Parathyroid adenoma (tissue), 2 donors: ENCODE measurements at regions not wholly inside any gene's neighbourhood (a gene's known extent, or its start where the extent isn't known, plus 50 kb on each side); places are given as distances from the start of the nearest gene placed in this dataset.

Experiments used
- H2AFZ ChIP-seq: fragments of 300-600 bp; sonication (generic); one replicate; pipeline ENCODE4 v1.7.0; 2017; ENCODE audit warnings: antibody characterized with exemption, mild to moderate bottlenecking
- H3K27ac ChIP-seq: fragments of 300-600 bp; sonication (generic); one replicate; pipeline ENCODE4 v1.7.0; 2017
- H3K27me3 ChIP-seq: fragments of 300-600 bp; sonication (generic); one replicate; pipeline ENCODE4 v1.7.0; 2017; ENCODE audit warnings: low read length; ENCODE audit not compliant: control insufficient read depth, insufficient read depth
- H3K36me3 ChIP-seq: fragments of 300-600 bp; sonication (generic); one replicate; pipeline ENCODE4 v1.7.0; 2017; ENCODE audit warnings: low read length; ENCODE audit not compliant: control insufficient read depth, insufficient read depth
- H3K4me1 ChIP-seq: fragments of 300-600 bp; sonication (generic); one replicate; pipeline ENCODE4 v1.7.0; 2017; ENCODE audit warnings: control low read depth
- H3K4me2 ChIP-seq: fragments of 300-600 bp; sonication (generic); one replicate; pipeline ENCODE4 v1.7.0; 2017; ENCODE audit warnings: low read length
- H3K4me3 ChIP-seq: fragments of 300-600 bp; sonication (generic); one replicate; pipeline ENCODE4 v1.7.0; 2017; ENCODE audit warnings: low read depth, low read length
- H3K79me2 ChIP-seq: fragments of 300-600 bp; sonication (generic); one replicate; pipeline ENCODE4 v1.7.0; 2017; ENCODE audit warnings: control low read depth
- H3K9ac ChIP-seq: fragments of 300-600 bp; sonication (generic); one replicate; pipeline ENCODE4 v1.7.0; 2017; ENCODE audit warnings: mild to moderate bottlenecking
- H3K9me3 ChIP-seq: fragments of 300-600 bp; sonication (generic); one replicate; pipeline ENCODE4 v1.7.0; 2017; ENCODE audit warnings: low read length; ENCODE audit not compliant: control insufficient read depth
- TF ChIP-seq, protein P1 (sequence below): fragments of 300-600 bp; sonication (generic); IDR thresholded peaks from one replicate; pipeline ENCODE4 v1.7.0; 2017; ENCODE audit warnings: antibody characterized with exemption, mild to moderate bottlenecking
- donor health status: primary hyperparathyroidism.

DNA sequence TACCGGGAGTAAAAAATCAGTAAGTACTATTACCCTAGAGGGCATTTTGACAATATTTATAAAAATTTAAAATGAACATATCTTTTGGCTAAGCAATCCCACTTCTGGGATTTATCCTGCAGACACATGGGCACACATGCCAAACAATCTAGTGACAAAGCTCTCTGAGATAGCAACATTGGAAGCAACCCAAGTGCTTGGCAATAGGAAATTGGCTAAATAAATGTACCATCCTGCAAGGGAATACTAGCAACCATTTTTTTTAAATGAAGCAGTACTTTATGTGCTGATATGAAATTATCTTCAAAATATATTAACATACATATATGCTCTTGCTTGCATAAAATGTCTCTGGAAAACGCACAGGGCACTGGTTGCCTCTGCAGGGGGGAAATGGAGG is 133.8 kb downstream of the SNX5 start:
- no peak overlapping the region for H2AFZ ChIP-seq
- H3K4me1 ChIP-seq: no peaks in the 10 kb centered on the region
- H3K27ac ChIP-seq: no peak overlapping the region
- no peaks in the 10 kb centered on the region for H3K79me2 ChIP-seq
- H3K4me2 ChIP-seq: no peak overlapping the region
- no peaks in the 10 kb centered on the region for H3K9me3 ChIP-seq
- no peaks in the 10 kb centered on the region for H3K36me3 ChIP-seq
- TF ChIP-seq, protein P1, sequence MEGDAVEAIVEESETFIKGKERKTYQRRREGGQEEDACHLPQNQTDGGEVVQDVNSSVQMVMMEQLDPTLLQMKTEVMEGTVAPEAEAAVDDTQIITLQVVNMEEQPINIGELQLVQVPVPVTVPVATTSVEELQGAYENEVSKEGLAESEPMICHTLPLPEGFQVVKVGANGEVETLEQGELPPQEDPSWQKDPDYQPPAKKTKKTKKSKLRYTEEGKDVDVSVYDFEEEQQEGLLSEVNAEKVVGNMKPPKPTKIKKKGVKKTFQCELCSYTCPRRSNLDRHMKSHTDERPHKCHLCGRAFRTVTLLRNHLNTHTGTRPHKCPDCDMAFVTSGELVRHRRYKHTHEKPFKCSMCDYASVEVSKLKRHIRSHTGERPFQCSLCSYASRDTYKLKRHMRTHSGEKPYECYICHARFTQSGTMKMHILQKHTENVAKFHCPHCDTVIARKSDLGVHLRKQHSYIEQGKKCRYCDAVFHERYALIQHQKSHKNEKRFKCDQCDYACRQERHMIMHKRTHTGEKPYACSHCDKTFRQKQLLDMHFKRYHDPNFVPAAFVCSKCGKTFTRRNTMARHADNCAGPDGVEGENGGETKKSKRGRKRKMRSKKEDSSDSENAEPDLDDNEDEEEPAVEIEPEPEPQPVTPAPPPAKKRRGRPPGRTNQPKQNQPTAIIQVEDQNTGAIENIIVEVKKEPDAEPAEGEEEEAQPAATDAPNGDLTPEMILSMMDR: no peak
- H3K9ac ChIP-seq: no peak overlapping the region
- H3K27me3 ChIP-seq: no peaks in the 10 kb centered on the region
- H3K4me3 ChIP-seq: no peak overlapping the region

DNA sequence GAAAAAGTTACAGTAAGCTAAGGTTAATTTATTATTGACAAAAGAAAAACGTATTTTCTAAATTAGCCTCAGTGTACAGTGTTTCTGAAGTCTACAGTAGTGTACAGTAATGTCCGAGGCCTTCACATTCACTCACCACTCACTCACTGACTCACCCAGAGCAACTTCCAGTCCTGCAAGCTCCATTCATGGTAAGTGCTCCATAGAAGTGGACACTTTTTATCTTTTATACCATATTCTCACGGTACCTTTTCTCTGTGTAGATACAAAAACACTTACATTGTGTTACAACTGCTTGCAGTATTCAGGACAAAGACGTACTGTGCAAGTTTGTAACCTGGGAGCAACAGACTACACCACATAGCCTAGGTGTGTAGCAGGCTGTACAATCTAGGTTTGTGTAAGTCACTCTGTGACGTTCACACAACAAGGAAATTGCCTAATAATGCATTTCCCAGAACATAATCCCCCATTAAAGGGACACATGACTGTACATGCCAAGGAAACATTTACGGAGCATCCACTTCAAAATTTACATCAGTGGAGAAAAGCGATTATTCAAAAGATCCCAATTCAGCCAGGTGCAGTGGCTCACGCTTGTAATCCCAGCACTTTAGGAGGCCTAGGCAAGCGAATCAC is 133.4 kb downstream of the BANF2 start:
- Histone ChIP-seq H3K27ac (no peak overlapping the region), H3K4me2 (no peak overlapping the region), H3K4me3 (no peak overlapping the region), H3K27me3 (no peaks in the 10 kb centered on the region), H3K79me2 (no peaks in the 10 kb centered on the region), H3K9ac (no peak overlapping the region), H3K9me3 (no peaks in the 10 kb centered on the region), H3K36me3 (no peaks in the 10 kb centered on the region), H3K4me1 (no peaks in the 10 kb centered on the region), H2AFZ (no peak overlapping the region)
- TF ChIP-seq, protein P1: no peak

DNA sequence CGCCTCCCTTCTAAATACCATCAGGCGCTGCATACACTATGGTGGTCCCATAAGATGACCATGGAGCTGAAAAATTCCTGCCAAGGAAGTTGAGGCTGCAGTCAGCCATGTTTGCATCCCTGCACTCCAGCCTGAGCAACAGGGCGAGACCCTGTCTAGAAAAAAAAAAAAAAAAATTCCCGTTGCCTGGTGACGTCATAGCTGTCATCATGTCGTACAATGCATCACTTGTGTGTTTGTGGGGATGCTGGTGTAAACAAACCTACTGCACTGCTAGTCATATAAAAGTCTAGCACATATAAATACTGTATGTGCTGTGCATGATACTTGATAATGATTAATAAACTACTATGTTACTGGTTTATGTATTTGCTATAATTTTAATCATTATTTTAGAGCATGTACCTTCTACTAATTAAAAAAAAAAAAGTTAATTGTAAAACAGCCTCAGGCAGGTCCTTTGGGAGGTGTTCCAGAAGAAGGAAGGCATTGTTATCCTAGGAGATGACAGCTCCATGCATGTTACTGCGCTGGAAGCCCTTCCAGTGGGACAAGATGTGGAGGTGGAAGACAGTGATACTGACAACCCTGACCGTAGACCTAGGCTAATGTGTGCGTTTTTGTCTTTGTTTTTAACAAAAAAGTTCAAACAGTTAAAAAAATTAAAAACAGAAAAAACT is 132.6 kb downstream of the BANF2 start:
- Histone ChIP-seq H3K4me1 (no peaks in the 10 kb centered on the region), H3K36me3 (no peaks in the 10 kb centered on the region), H3K27ac (no peak overlapping the region), H3K4me2 (no peak overlapping the region), H3K27me3 (no peaks in the 10 kb centered on the region), H3K9me3 (no peaks in the 10 kb centered on the region), H3K79me2 (no peaks in the 10 kb centered on the region), H3K9ac (no peak overlapping the region), H3K4me3 (no peak overlapping the region), H2AFZ (no peak overlapping the region)
- TF ChIP-seq, protein P1: no peak

DNA sequence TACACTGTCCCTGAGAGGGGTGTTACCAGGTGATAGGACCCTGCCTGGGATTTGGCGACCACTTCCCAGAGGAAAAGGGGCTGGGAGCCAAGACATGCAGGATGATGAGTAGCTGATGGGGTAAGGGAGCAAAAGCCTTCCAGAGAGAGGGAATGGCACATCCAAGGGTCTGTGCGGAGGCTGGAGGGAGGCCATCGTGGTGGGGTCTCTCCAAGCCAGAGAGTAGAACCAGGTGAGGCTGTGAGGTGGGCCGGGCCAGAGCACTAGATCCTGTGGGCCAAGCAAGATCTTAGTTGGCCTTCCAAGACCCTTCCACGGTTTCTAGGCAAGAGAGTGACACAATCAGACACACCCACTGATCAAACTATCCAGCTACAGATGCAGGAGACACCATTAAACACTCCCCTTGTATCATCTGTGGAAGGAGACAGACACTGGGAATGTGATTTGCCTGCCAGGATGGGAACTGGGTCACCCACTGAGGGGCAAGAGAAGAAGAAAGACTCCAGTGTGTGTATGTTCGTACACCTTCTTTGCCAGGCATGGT is 128.9 kb downstream of the BANF2 start:
- H3K36me3 ChIP-seq: no peaks in the 10 kb centered on the region
- H3K79me2 ChIP-seq: no peaks in the 10 kb centered on the region
- H3K4me3 ChIP-seq: no peak overlapping the region
- TF ChIP-seq, protein P1: no peak
- H3K27me3 ChIP-seq: no peaks in the 10 kb centered on the region
- H3K4me1 ChIP-seq: no peaks in the 10 kb centered on the region
- no peak overlapping the region for H3K9ac ChIP-seq
- H3K27ac ChIP-seq: no peak overlapping the region
- H2AFZ ChIP-seq: no peak overlapping the region
- H3K4me2 ChIP-seq: no peak overlapping the region
- no peaks in the 10 kb centered on the region for H3K9me3 ChIP-seq
